Loucy (cell line): ENCODE measurements at regions not wholly inside any gene's neighbourhood (a gene's known extent, or its start where the extent isn't known, plus 50 kb on each side); places are given as distances from the start of the nearest gene placed in this dataset.

Experiments used
- H2AFZ ChIP-seq: fragments of 200-600 bp; sonication (generic); 2 replicates; pipeline ENCODE4 v1.6.0; 2016; ENCODE audit warnings: antibody characterized with exemption, mild to moderate bottlenecking, low read length, moderate library complexity
- H3F3A ChIP-seq: fragments of 200-600 bp; 2 replicates; pipeline ENCODE4 v1.6.0; 2016; ENCODE audit warnings: antibody characterized with exemption, low read depth, mild to moderate bottlenecking
- H3K27me3 ChIP-seq: fragments of 200-600 bp; sonication (generic); 2 replicates; pipeline ENCODE4 v1.6.1; 2014; ENCODE audit warnings: low read length, mild to moderate bottlenecking; ENCODE audit not compliant: insufficient read depth, poor library complexity, severe bottlenecking
- H3K36me3 ChIP-seq: fragments of 200-600 bp; sonication (generic); 2 replicates; pipeline ENCODE4 v1.6.1; 2016; ENCODE audit warnings: low read length; ENCODE audit not compliant: insufficient read depth
- H3K4me1 ChIP-seq: fragments of 200-600 bp; sonication (generic); 2 replicates; pipeline ENCODE4 v1.5.1; 2014; ENCODE audit warnings: low read length, mild to moderate bottlenecking; ENCODE audit not compliant: insufficient read depth, poor library complexity, severe bottlenecking
- H3K4me2 ChIP-seq: fragments of 200-600 bp; sonication (generic); 2 replicates; pipeline ENCODE4 v1.6.0; 2014; ENCODE audit warnings: antibody characterized with exemption, low read length, low read depth, mild to moderate bottlenecking; ENCODE audit not compliant: poor library complexity, severe bottlenecking
- H3K4me3 ChIP-seq: fragments of 200-600 bp; sonication (generic); 2 replicates; pipeline ENCODE4 v1.5.1; 2014; ENCODE audit warnings: low read length, mild to moderate bottlenecking, mixed read lengths; ENCODE audit not compliant: poor library complexity, severe bottlenecking
- H3K79me2 ChIP-seq: fragments of 200-600 bp; sonication (generic); 2 replicates; pipeline ENCODE4 v1.6.1; 2014; ENCODE audit warnings: low read length; ENCODE audit not compliant: insufficient read depth
- H3K9ac ChIP-seq: fragments of 200-600 bp; sonication (generic); 2 replicates; pipeline ENCODE4 v1.6.0; 2014; ENCODE audit warnings: mild to moderate bottlenecking, low read depth, low read length, moderate library complexity; ENCODE audit not compliant: poor library complexity, severe bottlenecking
- H3K9me2 ChIP-seq: fragments of 200-600 bp; sonication (generic); replicated peaks from 2 replicates; pipeline ENCODE4 v1.6.1; 2016; ENCODE audit warnings: low read depth, low read length, mixed read lengths
- H3K9me3 ChIP-seq: fragments of 200-600 bp; sonication (generic); 2 replicates; pipeline ENCODE4 v1.6.1; 2014; ENCODE audit warnings: mild to moderate bottlenecking, antibody characterized with exemption, low read length, low read depth; ENCODE audit not compliant: insufficient read depth
- H4K20me1 ChIP-seq: fragments of 200-600 bp; sonication (generic); 2 replicates; pipeline ENCODE4 v1.6.0; 2014; ENCODE audit warnings: antibody characterized with exemption, low read length, mild to moderate bottlenecking; ENCODE audit not compliant: insufficient read depth, poor library complexity, severe bottlenecking
- CTCF ChIP-seq: fragments of 200-600 bp; sonication (generic); conservative IDR thresholded peaks from 2 replicates; pipeline ENCODE4 v1.5.1; 2014; ENCODE audit warnings: mild to moderate bottlenecking, antibody characterized with exemption, low read length
- EZH2phosphoT487 ChIP-seq: fragments of 200-600 bp; IDR thresholded peaks from 2 replicates; pipeline ENCODE4 v1.6.1; 2018; ENCODE audit warnings: antibody characterized with exemption, mild to moderate bottlenecking, moderate library complexity, borderline replicate concordance

- H3K36me3 ChIP-seq: no peaks in the 10 kb centered on the region
- TF ChIP-seq CTCF (no peak), EZH2phosphoT487 (no peak)
- no peaks in the 10 kb centered on the region for H3K79me2 ChIP-seq
- H3K4me1 ChIP-seq: peaks cover 4% of the 10 kb centered on the region
- H3F3A ChIP-seq: no peaks in the 10 kb centered on the region
- no peak overlapping the region for H2AFZ ChIP-seq
- H3K27me3 ChIP-seq: no peaks in the 10 kb centered on the region
- H3K9me3 ChIP-seq: no peaks in the 10 kb centered on the region
- H4K20me1 ChIP-seq: no peaks in the 10 kb centered on the region
- no peak overlapping the region for H3K4me3 ChIP-seq
- H3K9ac ChIP-seq: no peak overlapping the region
- no peaks in the 10 kb centered on the region for H3K9me2 ChIP-seq
- H3K4me2 ChIP-seq: no peak overlapping the region
These were observed 346.7 kb upstream of the SFRP2 start for GRCh38 chr4:154135576-154135975.

- Histone ChIP-seq H3K79me2 (no peaks in the 10 kb centered on the region), H2AFZ (no peak overlapping the region), H4K20me1 (no peaks in the 10 kb centered on the region), H3K36me3 (no peaks in the 10 kb centered on the region), H3K27me3 (no peaks in the 10 kb centered on the region), H3K4me3 (no peak overlapping the region), H3K9ac (no peak overlapping the region), H3F3A (no peaks in the 10 kb centered on the region), H3K9me3 (no peaks in the 10 kb centered on the region), H3K4me2 (no peak overlapping the region), H3K4me1 (no peaks in the 10 kb centered on the region), H3K9me2 (no peaks in the 10 kb centered on the region)
- TF ChIP-seq EZH2phosphoT487 (no peak), CTCF (no peak)
These were observed 343.5 kb upstream of the SFRP2 start for GRCh38 chr4:154132406-154132805.

GRCh38 chr4:154126276-154126675, 337.4 kb upstream of the SFRP2 start:
- TF ChIP-seq CTCF (no peak), EZH2phosphoT487 (no peak)
- Histone ChIP-seq H3F3A (no peaks in the 10 kb centered on the region), H3K4me1 (no peaks in the 10 kb centered on the region), H3K9me3 (no peaks in the 10 kb centered on the region), H2AFZ (no peak overlapping the region), H3K27me3 (no peaks in the 10 kb centered on the region), H3K9ac (no peak overlapping the region), H3K79me2 (no peaks in the 10 kb centered on the region), H3K36me3 (no peaks in the 10 kb centered on the region), H3K4me3 (no peak overlapping the region), H3K4me2 (no peak overlapping the region), H3K9me2 (no peaks in the 10 kb centered on the region), H4K20me1 (no peaks in the 10 kb centered on the region)
